IMR-90 (cell line): ENCODE measurements at regions not wholly inside any gene's neighbourhood (a gene's known extent, or its start where the extent isn't known, plus 50 kb on each side); places are given as distances from the start of the nearest gene placed in this dataset.

Experiments
- CTCF ChIP-seq: conservative IDR thresholded peaks from 2 replicates; pipeline ENCODE4 v1.5.1; 2012; ENCODE audit warnings: mild to moderate bottlenecking, low read depth, low read length, improper control_type of control experiment
- POLR2A ChIP-seq: IDR thresholded peaks from 2 replicates; pipeline ENCODE4 v1.6.1; 2012; ENCODE audit warnings: mild to moderate bottlenecking, low read depth, low read length
- RAD21 ChIP-seq: IDR thresholded peaks from 2 replicates; pipeline ENCODE4 v1.6.1; 2012; ENCODE audit warnings: low read length, improper control_type of control experiment
- RCOR1 ChIP-seq: IDR thresholded peaks from 2 replicates; pipeline ENCODE4 v1.6.1; 2012; ENCODE audit warnings: mild to moderate bottlenecking, low read length, improper control_type of control experiment; ENCODE audit not compliant: insufficient replicate concordance
- SMC3 ChIP-seq: fragments of 150-350 bp; IDR thresholded peaks from 2 replicates; pipeline ENCODE4 v1.6.1; 2016; ENCODE audit warnings: low read depth, mild to moderate bottlenecking, antibody characterized with exemption, low read length, moderate library complexity

- no peak for TF ChIP-seq POLR2A
- no peak for TF ChIP-seq CTCF
- no peak for TF ChIP-seq SMC3
- TF ChIP-seq RAD21 = no peak
- no peak for TF ChIP-seq RCOR1
These were observed 103.9 kb downstream of the TTLL2 start for GRCh38 chr6:167428664-167429333.
